ENCODE measurements at regions not wholly inside any gene's neighbourhood (a gene's known extent, or its start where the extent isn't known, plus 50 kb on each side); places are given as distances from the start of the nearest gene placed in this dataset.
A peak's percentile ranks its signal among the peaks of the same experiment; 100 is the strongest.
"Not testable (repeated sequence)": the region's sequence is repeated elsewhere in the genome, so short reads cannot be mapped to it uniquely, and the experiment has no call there.

GRCh38 chr17:46424187-46424884 is 62.8 kb upstream of the ARL17B start:
- DNase-seq (ENCODE audit: low spot score); H3K4me2 ChIP-seq (ENCODE audit: low read length); intact Hi-C loops (cut with micrococcal nuclease; ENCODE audit: unreplicated experiment); H3K9me3 ChIP-seq (ENCODE audit: low read length); H3K9me2 ChIP-seq (ENCODE audit: insufficient read depth, low read length); H4K20me1 ChIP-seq (ENCODE audit: insufficient read depth, low read length); H3K79me2 ChIP-seq (ENCODE audit: insufficient read depth, low read depth, low read length); H3K4me3 ChIP-seq (ENCODE audit: low read depth, low read length, poor library complexity, severe bottlenecking); H3K27ac ChIP-seq (ENCODE audit: low read depth, low read length, poor library complexity, severe bottlenecking); H3K4me1 ChIP-seq (ENCODE audit: insufficient read depth, low read length, poor library complexity, severe bottlenecking); CTCF ChIA-PET (ENCODE audit: unreplicated experiment); POLR2A ChIA-PET; H3K36me3 ChIP-seq (ENCODE audit: insufficient read depth, low read length); BruUV-seq (replicated peaks); H2AFZ ChIP-seq (ENCODE audit: low read length): not testable (repeated sequence)
- TF ChIP-seq CTCF (conservative IDR thresholded peaks at IDR 0.05; ENCODE audit: low read length): peak; percentile 44

- CTCF ChIA-PET (ENCODE audit: unreplicated experiment); H2AFZ ChIP-seq (ENCODE audit: low read length); H3K9me3 ChIP-seq (ENCODE audit: low read length); H3K4me1 ChIP-seq (ENCODE audit: insufficient read depth, low read length, poor library complexity, severe bottlenecking); H3K4me3 ChIP-seq (ENCODE audit: low read depth, low read length, poor library complexity, severe bottlenecking); BruUV-seq (replicated peaks); H3K36me3 ChIP-seq (ENCODE audit: insufficient read depth, low read length); H3K9me2 ChIP-seq (ENCODE audit: insufficient read depth, low read length); intact Hi-C loops (cut with micrococcal nuclease; ENCODE audit: unreplicated experiment); H3K4me2 ChIP-seq (ENCODE audit: low read length); H4K20me1 ChIP-seq (ENCODE audit: insufficient read depth, low read length); DNase-seq (ENCODE audit: low spot score); H3K79me2 ChIP-seq (ENCODE audit: insufficient read depth, low read depth, low read length); POLR2A ChIA-PET; H3K27ac ChIP-seq (ENCODE audit: low read depth, low read length, poor library complexity, severe bottlenecking): not testable (repeated sequence)
Measured at GRCh38 chr17:46417907-46418306, 56.3 kb upstream of the ARL17B start.

GRCh38 chr17:46417261-46417660 is 55.7 kb upstream of the ARL17B start:
- DNase-seq (ENCODE audit: low spot score); H3K79me2 ChIP-seq (ENCODE audit: insufficient read depth, low read depth, low read length); POLR2A ChIA-PET; H2AFZ ChIP-seq (ENCODE audit: low read length); H4K20me1 ChIP-seq (ENCODE audit: insufficient read depth, low read length); H3K4me2 ChIP-seq (ENCODE audit: low read length); H3K9me2 ChIP-seq (ENCODE audit: insufficient read depth, low read length); CTCF ChIA-PET (ENCODE audit: unreplicated experiment); intact Hi-C loops (cut with micrococcal nuclease; ENCODE audit: unreplicated experiment); H3K4me1 ChIP-seq (ENCODE audit: insufficient read depth, low read length, poor library complexity, severe bottlenecking); H3K4me3 ChIP-seq (ENCODE audit: low read depth, low read length, poor library complexity, severe bottlenecking); BruUV-seq (replicated peaks); H3K9me3 ChIP-seq (ENCODE audit: low read length); H3K36me3 ChIP-seq (ENCODE audit: insufficient read depth, low read length); H3K27ac ChIP-seq (ENCODE audit: low read depth, low read length, poor library complexity, severe bottlenecking): not testable (repeated sequence)

- H4K20me1 ChIP-seq (ENCODE audit: insufficient read depth, low read length); CTCF ChIA-PET (ENCODE audit: unreplicated experiment); H3K36me3 ChIP-seq (ENCODE audit: insufficient read depth, low read length); H3K79me2 ChIP-seq (ENCODE audit: insufficient read depth, low read depth, low read length); H3K4me3 ChIP-seq (ENCODE audit: low read depth, low read length, poor library complexity, severe bottlenecking); H3K4me1 ChIP-seq (ENCODE audit: insufficient read depth, low read length, poor library complexity, severe bottlenecking); H3K9me3 ChIP-seq (ENCODE audit: low read length); H3K9me2 ChIP-seq (ENCODE audit: insufficient read depth, low read length); POLR2A ChIA-PET; H3K27ac ChIP-seq (ENCODE audit: low read depth, low read length, poor library complexity, severe bottlenecking); H3K4me2 ChIP-seq (ENCODE audit: low read length); H2AFZ ChIP-seq (ENCODE audit: low read length); intact Hi-C loops (cut with micrococcal nuclease; ENCODE audit: unreplicated experiment); DNase-seq (ENCODE audit: low spot score); BruUV-seq (replicated peaks): not testable (repeated sequence)
Measured at GRCh38 chr17:46414559-46414958, 53.0 kb upstream of the ARL17B start.

GRCh38 chr17:46412156-46412555 is 50.6 kb upstream of the ARL17B start:
- H3K4me3 ChIP-seq (ENCODE audit: low read depth, low read length, poor library complexity, severe bottlenecking); H3K9me2 ChIP-seq (ENCODE audit: insufficient read depth, low read length); BruUV-seq (replicated peaks); H3K4me2 ChIP-seq (ENCODE audit: low read length); H4K20me1 ChIP-seq (ENCODE audit: insufficient read depth, low read length); H2AFZ ChIP-seq (ENCODE audit: low read length); intact Hi-C loops (cut with micrococcal nuclease; ENCODE audit: unreplicated experiment); H3K9me3 ChIP-seq (ENCODE audit: low read length); H3K36me3 ChIP-seq (ENCODE audit: insufficient read depth, low read length); DNase-seq (ENCODE audit: low spot score); H3K4me1 ChIP-seq (ENCODE audit: insufficient read depth, low read length, poor library complexity, severe bottlenecking); POLR2A ChIA-PET; CTCF ChIA-PET (ENCODE audit: unreplicated experiment); H3K79me2 ChIP-seq (ENCODE audit: insufficient read depth, low read depth, low read length): not testable (repeated sequence)
- H3K27ac ChIP-seq (ENCODE audit: low read depth, low read length, poor library complexity, severe bottlenecking): peak overlapping the region; percentile 42

GRCh38 chr17:46411172-46411852 is 49.7 kb upstream of the ARL17B start:
- H4K20me1 ChIP-seq (ENCODE audit: insufficient read depth, low read length); BruUV-seq (replicated peaks); H3K27ac ChIP-seq (ENCODE audit: low read depth, low read length, poor library complexity, severe bottlenecking); POLR2A ChIA-PET; H3K4me1 ChIP-seq (ENCODE audit: insufficient read depth, low read length, poor library complexity, severe bottlenecking); H3K9me3 ChIP-seq (ENCODE audit: low read length); DNase-seq (ENCODE audit: low spot score); H3K4me3 ChIP-seq (ENCODE audit: low read depth, low read length, poor library complexity, severe bottlenecking); CTCF ChIA-PET (ENCODE audit: unreplicated experiment); H3K36me3 ChIP-seq (ENCODE audit: insufficient read depth, low read length); H3K4me2 ChIP-seq (ENCODE audit: low read length); H2AFZ ChIP-seq (ENCODE audit: low read length); H3K79me2 ChIP-seq (ENCODE audit: insufficient read depth, low read depth, low read length); intact Hi-C loops (cut with micrococcal nuclease; ENCODE audit: unreplicated experiment); H3K9me2 ChIP-seq (ENCODE audit: insufficient read depth, low read length): not testable (repeated sequence)

Data from OCI-LY7 (cell line).